ENCODE measurements at regions not wholly inside any gene's neighbourhood (a gene's known extent, or its start where the extent isn't known, plus 50 kb on each side); places are given as distances from the start of the nearest gene placed in this dataset.
"Not testable (repeated sequence)": the region's sequence is repeated elsewhere in the genome, so short reads cannot be mapped to it uniquely, and the experiment has no call there.

DNA sequence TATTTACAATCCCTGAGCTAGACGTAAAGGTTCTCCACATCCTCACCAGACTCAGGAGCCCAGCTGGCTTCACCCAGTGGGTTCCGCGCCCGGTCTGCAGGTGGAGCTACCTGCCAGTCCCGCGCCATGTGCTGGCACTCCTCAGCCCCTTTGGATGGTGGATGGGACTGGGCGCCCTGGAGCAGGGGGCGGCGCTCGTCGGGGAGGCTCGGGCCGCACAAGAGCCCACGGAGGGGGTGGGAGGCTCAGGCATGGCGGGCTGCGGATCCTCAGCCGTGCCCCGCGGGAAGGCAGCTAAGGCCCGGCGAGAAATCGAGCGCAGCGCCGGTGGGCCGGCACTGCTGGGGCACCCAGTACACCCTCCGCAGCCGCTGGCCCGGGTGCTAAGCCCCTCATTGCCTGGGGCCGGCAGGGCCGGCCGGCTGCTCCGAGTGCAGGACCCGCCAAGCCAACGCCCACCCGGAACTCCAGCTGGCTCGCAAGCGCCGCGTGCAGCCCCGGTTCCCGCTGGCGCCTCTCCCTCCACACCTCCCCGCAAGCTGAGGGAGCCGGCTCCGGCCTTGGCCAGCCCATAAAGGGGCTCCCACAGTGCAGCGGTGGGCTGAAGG lies 448.3 kb downstream of the COL11A1 start:
- DNase-seq: not testable (repeated sequence)

DNA sequence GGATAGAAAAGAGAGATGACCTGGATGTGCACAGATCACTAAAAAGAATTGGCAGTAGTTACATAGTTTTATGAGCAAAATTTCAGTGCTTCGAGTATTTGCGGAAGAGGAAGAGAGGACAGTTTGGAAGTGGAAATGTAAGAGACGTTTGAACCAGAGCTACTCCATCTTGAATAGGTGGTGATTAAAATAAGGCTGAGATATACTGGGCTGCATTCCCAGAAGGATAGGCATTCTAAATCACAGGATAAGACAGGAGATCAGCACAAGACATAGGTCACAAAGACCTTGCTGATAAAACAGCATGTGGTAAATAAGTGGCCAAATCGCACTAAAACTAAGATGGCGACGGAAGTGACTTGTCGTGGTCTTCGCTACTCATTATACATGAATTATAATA lies 453.3 kb downstream of the COL11A1 start:
- DNase-seq: no peak

DNA sequence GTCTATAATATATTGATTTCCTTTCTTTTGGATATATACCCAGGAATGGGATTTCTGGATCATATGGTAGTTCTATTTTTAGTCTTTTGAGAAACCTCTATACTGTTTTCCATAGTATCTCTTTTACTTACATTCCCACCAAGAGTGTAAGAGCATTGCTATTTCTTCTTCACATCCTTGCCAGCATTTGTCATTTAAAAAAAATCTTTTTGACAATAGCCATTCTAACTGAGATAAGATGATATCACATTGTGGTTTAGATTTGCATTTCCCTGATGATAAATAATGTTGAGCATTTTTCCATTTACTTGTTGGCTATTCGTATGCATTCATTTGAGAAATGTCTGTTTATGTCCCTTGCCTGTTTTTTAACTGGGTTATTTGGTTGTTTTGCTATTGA lies 467.4 kb downstream of the COL11A1 start:
- DNase-seq: no peak

DNA sequence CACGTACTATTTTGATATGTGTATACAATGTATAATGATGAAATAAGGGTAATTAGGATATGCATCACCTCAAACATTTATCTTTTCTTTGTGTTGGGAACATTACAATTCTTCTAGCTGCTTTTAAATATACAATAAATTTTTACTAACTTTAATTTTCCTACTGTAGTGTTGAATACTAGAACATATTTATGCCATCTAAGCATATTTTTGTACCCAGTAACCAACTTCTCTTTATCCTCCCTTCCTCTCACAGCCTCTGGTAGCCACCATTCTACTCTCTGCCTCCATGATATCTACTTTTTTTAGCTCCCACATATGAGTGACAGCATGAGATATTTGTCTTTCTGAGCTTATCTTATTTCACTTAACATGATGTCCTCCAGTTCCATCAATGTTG lies 468.0 kb downstream of the COL11A1 start:
- no peak for DNase-seq

DNA sequence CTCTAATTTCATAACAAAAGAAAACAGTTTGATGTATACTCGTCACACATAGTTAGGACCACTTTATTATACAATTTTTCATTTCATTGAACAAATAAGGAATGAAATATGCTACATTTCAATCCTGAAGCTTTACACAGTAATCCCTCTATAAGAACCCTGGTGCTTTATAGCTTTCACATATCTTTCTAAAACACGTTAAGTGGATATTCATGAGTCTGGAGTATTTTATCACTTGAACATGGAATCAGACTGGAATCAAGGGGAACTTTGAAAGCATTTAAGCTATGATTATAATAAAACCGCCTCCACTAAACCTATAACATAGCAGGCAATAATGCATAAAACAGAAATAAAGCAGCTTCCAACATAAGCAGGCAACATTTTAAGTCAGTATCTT lies 476.6 kb downstream of the COL11A1 start:
- DNase-seq: no peak

DNA sequence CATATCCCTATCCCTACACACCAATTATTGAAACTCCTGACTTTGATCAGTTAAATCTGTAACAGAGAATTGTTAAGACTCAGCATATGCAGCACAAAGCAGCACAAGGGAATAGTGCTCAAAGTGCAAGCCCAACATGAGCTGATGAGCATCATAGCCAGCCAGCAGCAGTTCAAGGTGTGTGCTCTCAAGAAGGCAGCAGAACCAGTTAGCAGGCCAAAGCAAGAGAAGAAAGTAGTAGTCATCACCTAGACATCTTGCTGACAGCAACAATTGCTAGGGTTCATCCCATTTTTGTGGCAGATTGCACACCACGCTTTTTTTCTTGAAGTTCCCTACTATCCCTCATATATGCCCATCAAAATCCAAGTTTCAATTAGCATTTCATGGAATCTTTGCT lies 478.3 kb downstream of the COL11A1 start:
- DNase-seq: no peak

DNA sequence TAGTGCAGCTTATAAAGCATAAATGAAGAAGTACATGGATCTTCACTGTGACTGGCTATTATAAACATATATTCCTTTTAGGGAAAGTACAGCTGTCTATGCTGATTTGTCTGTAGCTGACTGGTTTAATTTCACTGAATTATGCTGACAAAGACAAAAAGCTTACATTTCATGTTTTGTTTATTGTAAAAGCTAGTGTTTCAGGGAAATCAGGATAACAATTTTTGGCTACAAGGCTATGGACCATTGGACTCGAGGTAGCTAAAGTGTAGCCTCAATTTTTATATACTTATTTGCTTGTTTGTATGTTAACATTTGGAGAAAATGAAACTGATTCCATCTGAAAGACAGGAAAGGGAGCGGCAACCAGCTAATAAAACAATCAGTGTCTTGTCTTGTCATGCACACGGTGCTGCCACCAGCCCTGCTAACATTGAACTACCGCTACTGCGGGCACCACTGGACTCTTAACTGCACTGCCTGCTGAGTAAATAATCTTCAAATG lies 480.2 kb downstream of the COL11A1 start:
- no peak for DNase-seq

DNA sequence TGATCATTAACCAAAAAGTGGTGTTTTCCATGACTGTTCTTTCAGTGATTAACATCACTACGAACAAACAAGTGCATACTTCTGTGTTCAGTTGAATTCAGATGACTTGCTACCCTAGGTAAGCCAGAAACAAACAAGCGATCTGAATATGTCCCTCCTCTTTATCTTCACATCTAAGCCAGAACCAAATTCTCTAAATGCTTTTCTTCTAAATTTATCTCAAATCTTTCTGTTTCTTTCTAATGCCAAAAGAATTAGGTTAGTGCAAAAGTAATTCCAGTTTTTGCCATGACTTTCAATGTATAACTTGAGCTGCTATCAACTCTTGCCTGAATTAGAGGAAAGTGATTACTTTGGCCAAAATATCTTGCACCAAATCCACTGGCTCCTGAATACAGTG lies 481.2 kb downstream of the COL11A1 start:
- no peak for DNase-seq

DNA sequence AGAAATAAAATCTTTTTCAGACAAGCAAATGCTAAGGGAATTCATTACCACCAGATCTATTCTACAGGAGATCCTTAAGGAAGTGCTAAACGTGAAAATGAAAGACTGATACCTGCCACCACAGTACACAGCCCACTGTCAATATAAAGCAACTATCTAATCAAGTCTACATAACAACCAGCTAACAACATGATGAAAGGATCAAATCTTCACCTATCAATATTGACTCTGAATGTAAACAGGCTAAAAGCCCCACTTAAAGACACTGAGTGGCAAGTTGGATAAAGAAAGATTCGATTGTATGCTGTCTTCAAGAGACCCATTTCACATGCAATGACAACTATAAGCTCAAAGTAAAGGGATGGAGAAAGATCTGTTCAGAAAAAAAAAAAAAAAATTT lies 492.4 kb downstream of the COL11A1 start:
- no peak for DNase-seq

DNA sequence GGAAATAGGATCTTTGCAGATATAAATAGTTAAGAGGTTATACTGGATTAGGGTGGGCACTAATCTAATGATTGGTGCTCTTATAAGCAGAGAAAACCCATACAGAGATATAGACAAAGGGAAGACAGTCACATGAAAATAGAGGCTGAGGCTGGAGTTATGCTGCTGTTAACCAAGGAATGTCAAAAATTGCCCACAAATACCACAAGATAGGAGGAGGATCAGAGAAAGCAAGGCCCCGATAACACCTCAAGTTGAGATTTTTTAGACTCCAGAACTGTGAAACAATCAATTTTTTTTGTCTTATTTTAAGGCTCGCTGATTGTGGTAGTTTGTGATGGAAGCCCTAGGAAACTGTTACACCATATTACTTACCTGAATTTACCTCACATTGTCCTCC lies 513.2 kb downstream of the COL11A1 start:
- DNase-seq: no peak

DNA sequence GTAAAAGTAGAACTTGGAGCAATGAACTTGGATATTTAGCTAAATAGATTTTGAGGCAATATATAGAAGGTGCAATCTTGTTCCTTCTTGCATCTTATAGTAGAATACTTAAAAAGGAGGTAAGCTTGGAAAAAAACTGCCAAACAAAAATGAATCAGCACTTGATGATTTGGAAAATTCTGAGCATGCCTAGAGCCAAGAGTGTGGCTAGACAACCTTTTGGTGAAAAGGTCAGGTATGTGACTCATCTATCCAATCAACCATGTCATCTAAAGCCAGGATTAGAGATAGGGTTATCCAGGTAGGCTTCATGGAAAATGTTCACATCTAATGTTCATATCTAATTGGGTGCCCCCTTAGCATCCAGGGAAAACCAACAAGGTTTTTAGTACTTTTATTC lies 515.0 kb downstream of the COL11A1 start:
- DNase-seq: no peak

DNA sequence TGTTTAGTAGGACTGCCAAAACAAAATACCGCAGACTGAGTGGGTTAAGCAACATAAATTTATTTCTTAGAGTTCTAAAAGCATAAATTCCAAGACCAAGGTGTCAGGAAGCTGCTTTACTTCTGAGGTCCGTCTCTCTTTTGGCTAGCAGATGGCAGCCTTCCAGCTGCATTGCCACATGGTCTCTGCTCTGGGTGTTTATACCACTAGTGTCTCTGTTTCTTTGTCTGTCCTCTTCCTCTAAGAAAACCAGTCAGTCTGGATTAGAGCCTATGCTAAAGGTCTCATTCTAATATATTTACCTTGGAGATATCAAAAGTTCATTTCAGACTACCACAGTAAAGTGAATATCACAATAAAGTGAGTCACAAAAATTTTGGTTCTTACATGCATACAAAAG lies 519.8 kb downstream of the COL11A1 start:
- no peak for DNase-seq

DNA sequence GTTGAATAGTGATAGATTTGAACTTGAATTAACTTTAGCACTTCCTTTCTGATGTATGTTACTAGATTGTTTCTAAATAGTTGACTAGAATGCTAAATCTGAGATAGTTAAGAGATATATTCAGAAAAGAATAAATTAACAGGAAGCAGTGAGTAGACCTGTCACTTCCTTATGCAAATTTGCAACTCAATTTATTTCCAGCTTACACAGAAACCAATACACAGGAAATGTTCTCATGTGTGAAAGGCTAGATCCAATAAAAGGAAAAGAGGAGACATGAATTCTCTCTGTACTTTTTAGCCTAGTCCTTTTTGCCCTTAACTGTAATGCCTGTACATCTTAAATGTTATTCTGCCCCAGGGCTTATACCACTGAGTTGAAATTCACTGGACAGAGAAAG lies 522.3 kb downstream of the COL11A1 start:
- DNase-seq: no peak

DNA sequence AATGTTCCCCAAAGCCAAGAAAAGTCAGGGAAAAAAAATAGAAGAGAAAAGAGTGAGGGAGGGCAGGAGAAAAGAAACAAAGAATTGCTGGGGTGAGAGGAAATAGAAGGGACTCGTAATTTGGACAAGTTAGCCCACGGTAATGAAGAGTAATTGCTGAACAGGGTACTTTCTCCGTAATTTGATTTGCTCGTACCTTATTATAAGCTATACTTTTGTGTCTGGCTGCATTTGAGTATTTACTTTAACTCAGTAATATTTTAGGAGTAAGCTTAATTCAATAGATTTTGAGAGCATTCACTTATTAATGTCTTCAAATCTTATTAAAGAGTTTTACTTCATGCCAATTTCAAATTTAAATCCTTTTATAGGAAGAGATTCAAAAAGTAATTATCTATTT lies 527.5 kb downstream of the COL11A1 start:
- DNase-seq: no peak

DNA sequence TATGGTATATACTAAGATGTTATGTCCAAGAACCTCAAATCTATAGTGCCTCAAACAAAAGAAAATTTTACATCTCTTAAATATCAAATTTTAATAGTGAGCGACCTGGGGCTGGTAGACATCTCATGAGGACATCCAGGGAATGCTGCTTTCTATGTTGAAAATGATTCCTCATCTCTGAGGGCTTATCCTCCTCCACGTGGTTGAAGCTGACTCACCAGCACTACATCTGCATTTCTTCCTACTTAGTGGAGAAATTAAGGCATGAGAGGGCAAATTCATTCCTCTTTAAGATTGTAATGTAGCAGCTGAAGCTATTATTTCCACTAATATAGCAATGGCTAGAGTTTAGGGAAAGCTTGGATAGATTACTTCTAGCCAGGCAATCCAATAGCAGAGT lies 529.5 kb downstream of the COL11A1 start:
- DNase-seq: no peak

DNA sequence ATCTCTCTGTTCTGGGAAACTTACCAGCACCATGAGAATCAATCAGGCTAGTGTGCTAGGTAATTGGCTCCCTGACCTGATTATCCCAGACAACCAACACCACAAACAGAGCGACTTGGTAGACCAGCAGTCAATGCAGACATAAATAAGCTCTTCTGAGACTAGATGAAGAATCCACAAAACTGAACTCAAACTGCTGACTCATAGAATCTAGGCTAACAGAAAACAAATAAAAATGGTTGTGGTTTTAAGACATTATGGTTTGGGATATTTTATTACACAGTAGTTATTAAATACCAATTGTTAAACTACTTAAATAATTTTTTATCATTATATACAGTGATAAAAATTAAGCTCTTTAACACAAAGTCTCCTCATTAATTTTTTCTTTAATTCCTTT lies 535.7 kb downstream of the COL11A1 start:
- DNase-seq: no peak

DNA sequence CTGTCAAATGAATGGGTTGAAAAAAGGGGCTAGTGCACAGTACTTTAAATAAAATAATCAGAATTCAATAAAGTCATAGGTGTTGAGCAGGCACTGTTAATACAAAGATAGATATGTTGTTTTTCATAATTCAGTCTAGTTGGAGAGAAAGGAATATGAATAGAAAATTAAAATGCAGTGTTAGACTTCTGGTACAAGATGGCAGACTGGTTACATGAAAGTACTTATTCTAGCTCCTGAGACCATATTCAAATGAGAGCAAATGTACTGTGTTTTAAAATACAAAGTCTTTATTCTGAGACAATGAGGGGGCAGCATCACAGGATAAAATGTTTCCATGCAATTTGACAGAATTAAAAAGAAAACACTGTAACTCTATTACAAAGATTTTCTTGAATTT lies 542.1 kb downstream of the COL11A1 start:
- no peak for DNase-seq

DNA sequence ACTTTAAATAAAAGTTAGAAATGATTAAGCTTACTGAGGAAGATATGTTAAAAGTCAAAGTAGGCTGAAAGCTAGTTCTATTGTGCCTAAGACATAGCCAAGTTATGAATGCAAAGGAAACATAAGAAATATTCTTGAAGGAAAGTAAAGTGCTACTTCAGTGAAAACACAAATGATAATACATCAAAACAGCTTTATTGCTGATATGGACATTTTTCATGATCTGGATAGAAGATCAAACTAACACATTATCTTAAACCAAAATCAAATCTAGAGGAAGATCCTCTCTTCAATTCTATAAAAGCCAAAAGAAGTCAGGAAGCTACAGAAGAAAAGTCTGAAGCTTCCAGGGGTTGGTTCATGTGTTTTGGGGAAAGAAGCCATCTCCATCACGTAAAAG lies 545.9 kb downstream of the COL11A1 start:
- no peak for DNase-seq

DNA sequence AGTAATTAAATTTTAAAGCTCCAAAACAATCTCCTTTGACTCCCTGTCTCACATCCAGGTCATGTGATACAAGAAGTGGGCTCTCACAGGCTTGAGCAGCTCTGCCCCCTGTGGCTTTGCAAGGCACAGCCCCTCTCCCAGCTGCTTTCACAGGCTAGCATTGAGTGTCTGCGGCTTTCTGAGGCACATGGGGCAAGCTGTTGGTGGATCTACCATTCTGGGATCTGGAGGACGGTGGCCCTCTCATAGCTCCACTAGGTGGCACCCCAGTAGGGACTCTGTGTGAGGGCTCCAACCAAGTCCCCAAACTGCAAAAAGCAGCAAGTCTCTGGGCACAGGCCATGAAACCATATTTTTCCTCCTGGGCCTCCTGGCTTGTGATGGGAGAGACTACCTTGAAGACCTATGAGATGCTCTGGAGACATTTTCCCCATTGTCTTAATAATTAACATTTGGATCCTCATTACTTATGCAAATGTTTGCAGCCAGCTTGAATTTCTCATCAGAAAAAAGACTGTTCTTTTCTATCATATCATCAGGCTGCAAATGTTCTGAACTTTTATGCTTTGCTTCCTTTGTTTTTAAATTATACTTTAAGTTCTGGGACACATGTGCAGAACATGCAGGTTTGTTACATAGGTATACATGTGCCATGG lies 554.1 kb upstream of the OLFM3 start:
- peak in 1 of 2 experiments; percentile 7 for DNase-seq

DNA sequence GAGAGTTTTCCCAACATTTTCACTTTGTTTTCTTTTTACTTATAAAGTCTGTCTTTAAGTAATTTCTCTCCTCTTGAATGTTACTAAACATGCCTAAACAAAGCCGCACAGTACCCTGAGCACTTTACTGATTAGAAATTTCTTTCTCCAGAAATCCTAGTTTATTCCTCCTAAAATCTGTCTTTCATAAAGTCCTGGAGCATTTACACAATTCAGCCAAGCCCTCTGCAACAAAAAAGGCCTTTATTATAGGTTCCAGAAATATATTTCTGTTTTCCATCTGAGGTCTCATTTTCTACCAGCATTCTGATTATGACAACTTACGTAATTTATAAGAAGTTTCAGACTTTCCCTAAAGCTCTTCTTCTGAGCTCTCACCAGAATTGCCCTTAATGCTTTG lies 549.5 kb upstream of the OLFM3 start:
- no peak for DNase-seq

DNA sequence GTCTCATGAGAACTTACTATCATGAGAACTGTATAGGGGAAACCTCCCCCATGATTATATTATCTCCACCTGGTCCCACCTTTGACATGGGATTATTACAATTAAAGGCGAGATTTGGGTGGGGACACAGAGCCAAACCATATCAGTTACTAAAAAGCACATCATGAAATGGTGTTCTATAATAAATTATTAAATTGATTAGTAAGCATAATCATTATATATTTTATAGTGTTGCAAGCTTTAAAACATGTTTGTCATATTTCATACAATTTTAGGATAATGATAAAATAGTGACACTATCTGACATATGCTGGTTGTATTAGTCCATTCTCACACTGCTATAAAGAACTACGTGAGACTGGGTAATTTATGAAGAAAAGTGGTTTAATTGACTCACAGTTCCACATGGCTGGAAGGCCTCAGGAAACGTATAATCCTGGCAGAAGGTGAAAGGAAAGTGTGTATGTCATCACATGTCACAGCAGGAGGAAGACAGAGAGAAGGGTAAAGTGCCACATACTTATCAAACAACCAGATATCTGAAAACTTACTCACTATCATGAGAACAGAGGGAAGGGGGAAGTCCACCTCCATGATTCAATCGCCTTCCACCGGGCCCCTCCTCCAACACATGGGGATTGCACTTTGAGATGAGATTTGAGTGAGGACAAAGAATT lies 539.2 kb upstream of the OLFM3 start:
- no peak for DNase-seq

DNA sequence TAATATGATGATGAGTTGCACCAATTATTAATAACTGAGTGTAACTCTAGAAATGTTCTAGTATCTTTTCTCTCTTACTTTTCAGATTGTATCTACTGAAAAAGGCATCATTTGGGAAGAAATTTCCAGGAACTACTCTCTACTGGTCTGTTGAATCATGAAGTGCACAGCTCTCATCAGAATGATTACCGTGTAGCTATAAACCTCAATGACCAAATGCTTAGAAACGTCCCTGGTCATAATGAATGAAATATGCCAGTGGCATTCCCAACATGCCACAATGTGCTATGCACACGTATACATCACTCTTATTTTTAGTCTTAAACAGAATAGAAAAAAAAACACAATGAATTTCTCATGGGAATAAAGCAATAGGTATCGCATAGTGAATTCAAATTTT lies 534.3 kb upstream of the OLFM3 start:
- no peak for DNase-seq

DNA sequence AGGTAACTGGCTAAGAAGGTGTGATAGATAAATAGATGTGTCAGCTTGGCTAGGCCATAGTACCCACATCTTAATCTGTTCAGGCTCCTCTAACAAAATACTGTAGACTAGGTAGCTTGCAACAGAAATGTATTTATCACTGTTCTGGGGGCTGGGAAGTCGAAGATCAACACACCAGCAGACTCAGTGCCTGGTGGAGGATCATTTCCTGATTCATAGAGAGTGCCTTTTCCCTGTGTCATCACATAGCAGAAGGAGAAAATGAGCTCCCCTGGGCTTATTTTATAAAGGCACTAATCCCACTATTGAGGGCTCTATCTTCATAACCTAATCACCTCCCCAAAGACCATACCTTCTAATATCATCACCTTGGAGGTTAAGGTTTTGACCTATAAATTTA lies 532.7 kb upstream of the OLFM3 start:
- DNase-seq: no peak

DNA sequence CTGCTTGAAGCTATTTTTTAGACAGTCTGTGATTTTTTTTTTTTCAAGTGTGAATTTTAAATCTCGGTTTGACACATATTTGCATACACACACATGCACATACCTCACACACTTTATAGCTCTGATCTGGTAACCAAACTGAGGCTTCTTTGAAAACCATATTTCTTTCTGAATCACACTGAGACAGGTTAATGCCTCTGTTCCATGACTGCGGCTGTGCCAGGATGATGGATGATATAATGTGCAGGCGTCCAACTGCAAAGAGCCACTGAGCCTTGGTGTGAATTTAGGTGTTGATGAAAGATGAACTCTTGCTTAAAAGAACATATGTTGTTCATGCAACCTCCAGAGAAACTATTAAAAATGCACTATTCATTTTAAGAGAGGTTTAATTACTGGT lies 504.0 kb upstream of the OLFM3 start:
- no peak for DNase-seq

DNA sequence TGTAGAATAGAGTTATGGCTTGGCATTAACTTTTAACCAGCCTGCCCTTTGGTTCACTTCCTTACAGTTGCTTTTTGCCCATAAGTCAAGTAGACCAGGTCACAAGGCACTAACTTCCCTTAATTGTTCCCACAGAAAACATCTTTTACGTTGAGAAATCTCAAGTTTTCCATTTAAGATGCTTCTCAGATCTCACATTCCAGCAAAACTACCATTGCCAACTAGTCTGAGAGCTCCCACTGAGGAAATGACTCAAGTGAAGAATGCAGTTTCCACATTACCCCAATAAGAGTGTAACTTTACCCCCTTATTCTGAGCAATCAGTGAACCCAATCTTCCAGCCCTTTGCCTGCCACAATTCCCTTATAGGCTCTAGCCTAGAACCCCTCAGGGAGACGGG lies 502.2 kb upstream of the OLFM3 start:
- no peak for DNase-seq
